HEK293 (cell line): ENCODE measurements at regions not wholly inside any gene's neighbourhood (a gene's known extent, or its start where the extent isn't known, plus 50 kb on each side); places are given as distances from the start of the nearest gene placed in this dataset.

Source experiments
- CTCF ChIP-seq: fragments of 450-650 bp; formaldehyde crosslinking; IDR thresholded peaks from 2 replicates; pipeline ENCODE4 v1.5.1; 2016; ENCODE audit warnings: missing biosample characterization, missing genetic modification characterization
- IKZF3 ChIP-seq: fragments of 450-650 bp; IDR thresholded peaks from 2 replicates; pipeline ENCODE4 v1.5.0; 2018; ENCODE audit warnings: missing biosample characterization, mild to moderate bottlenecking, missing genetic modification characterization, moderate library complexity
- SALL2 ChIP-seq: fragments of 450-650 bp; formaldehyde crosslinking; IDR thresholded peaks from 2 replicates; pipeline ENCODE4 v1.5.0; 2017; ENCODE audit warnings: missing biosample characterization, mild to moderate bottlenecking, missing genetic modification characterization, borderline replicate concordance
- WT1 ChIP-seq: fragments of 450-650 bp; formaldehyde crosslinking; IDR thresholded peaks from 2 replicates; pipeline ENCODE4 v1.5.1; 2016; ENCODE audit warnings: missing biosample characterization, missing genetic modification characterization
- YY1 ChIP-seq: fragments of 450-650 bp; formaldehyde crosslinking; IDR thresholded peaks from 2 replicates; pipeline ENCODE4 v1.5.1; 2018; ENCODE audit warnings: missing biosample characterization, missing genetic modification characterization

GRCh38 chr1:228812961-228813360, 77.7 kb downstream of the RHOU start:
- no peak for TF ChIP-seq CTCF (tag by site-specific recombination)
- TF ChIP-seq WT1: no peak
- TF ChIP-seq IKZF3 (tag by site-specific recombination): no peak
- no peak for TF ChIP-seq YY1 (tag by site-specific recombination)
- TF ChIP-seq SALL2 (tag by site-specific recombination): no peak
